AG04449 (cell line): ENCODE measurements at regions not wholly inside any gene's neighbourhood (a gene's known extent, or its start where the extent isn't known, plus 50 kb on each side); places are given as distances from the start of the nearest gene placed in this dataset.

Experiments used
- CTCF ChIA-PET: fragments of 350-600 bp; formaldehyde crosslinking; extraction: SDS; loops from one replicate; lab custom pipeline; 2021; ENCODE audit warnings: antibody characterized with exemption; lab: Yijun Ruan, JAX
- POLR2A ChIA-PET: fragments of 400-600, 350-600 bp; formaldehyde crosslinking; extraction: SDS; loops from one replicate; lab custom pipeline; 2020; ENCODE audit warnings: antibody characterized with exemption, inconsistent platforms; lab: Yijun Ruan, JAX
- DNase-seq: peaks from one replicate; pipeline ENCODE4 v3.0.0-alpha.2; 2010; ENCODE audit warnings: low read depth, low spot score
- H3K4me3 ChIP-seq: 2 replicates; pipeline ENCODE4 v1.5.1; 2011; ENCODE audit warnings: low read depth, mild to moderate bottlenecking, control low read depth, low read length
- TF ChIP-seq, protein P1 (sequence below): IDR thresholded peaks from one replicate; pipeline ENCODE4 v1.5.1; 2011; ENCODE audit warnings: mild to moderate bottlenecking, moderate library complexity, low read length, control low read depth, inconsistent platforms; ENCODE audit not compliant: insufficient read depth; ENCODE audit errors: missing control alignments

DNA sequence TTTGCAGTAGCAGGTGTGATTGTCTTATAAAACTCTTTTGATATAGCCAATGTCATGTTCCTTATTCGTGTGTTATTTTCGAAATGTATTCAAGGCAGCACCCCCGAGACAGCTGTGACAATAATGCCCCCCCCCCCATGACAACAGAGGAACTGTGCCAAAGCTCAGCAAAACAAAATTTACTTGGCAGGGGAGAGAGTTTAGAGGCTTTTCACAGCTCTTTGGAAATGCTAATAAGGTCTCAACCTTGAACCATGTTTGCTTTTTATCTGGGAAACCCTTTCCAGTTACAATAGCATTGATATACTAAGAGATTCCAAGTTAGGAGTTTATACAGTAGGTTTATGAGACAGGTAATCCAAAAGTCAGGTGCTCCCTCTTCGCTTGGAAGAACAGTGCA lies 56.4 kb upstream of the USP44 start:
- ChIA-PET CTCF (interaction anchor here (8.8 kb wide), 1 partner anchor 14 kb away, joined by 64 read pairs; no protein-coding TSS in a partner anchor), POLR2A (no interaction called here)
- DNase-seq = no peak
- TF ChIP-seq, protein P1, sequence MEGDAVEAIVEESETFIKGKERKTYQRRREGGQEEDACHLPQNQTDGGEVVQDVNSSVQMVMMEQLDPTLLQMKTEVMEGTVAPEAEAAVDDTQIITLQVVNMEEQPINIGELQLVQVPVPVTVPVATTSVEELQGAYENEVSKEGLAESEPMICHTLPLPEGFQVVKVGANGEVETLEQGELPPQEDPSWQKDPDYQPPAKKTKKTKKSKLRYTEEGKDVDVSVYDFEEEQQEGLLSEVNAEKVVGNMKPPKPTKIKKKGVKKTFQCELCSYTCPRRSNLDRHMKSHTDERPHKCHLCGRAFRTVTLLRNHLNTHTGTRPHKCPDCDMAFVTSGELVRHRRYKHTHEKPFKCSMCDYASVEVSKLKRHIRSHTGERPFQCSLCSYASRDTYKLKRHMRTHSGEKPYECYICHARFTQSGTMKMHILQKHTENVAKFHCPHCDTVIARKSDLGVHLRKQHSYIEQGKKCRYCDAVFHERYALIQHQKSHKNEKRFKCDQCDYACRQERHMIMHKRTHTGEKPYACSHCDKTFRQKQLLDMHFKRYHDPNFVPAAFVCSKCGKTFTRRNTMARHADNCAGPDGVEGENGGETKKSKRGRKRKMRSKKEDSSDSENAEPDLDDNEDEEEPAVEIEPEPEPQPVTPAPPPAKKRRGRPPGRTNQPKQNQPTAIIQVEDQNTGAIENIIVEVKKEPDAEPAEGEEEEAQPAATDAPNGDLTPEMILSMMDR = no peak
- no peak overlapping the region for H3K4me3 ChIP-seq

DNA sequence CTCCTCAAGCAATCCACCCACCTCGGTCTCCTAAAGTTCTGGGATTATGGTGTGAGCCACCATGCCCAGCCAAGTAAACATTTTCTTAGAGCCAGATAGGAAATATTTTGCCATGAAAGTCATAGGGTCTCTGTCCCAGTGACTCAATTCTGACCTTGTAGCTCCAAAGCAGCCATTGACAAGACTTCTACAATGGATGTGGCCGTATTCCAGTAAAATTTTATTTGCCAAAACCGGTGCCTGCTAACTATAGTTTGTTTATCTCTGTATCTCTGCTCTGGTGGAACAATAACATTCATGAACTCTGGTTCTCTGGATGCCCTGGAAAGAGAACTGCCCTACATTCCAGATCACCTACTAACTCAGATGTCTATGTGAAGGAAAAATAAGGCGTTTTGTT lies 54.6 kb upstream of the USP44 start:
- no peak overlapping the region for H3K4me3 ChIP-seq
- TF ChIP-seq, protein P1 = no peak
- ChIA-PET CTCF (interaction anchor here (0.7 kb wide), 1 partner anchor 18 kb away, joined by 3 read pairs; no protein-coding TSS in a partner anchor), POLR2A (no interaction called here)
- DNase-seq = no peak

DNA sequence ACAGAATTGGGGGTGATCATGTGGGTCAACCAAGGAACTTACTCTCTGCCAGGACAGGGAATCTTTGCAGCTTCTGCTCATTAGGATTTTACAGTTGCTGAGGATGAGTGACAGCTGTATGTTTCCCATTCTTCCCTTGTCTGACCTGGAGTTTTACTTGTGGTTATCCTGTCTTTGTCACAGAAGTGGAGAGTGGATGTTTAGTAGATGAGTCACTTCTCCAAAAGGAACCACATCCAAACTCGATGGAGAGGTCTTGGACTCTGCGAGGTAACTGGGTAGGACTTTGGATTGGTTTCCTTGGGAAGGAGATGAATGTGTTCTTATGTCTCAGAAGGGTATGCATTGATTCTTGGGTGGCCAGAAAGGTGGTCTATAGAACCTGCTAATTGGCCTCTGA lies 53.8 kb upstream of the USP44 start:
- CTCF ChIA-PET = no interaction called here
- POLR2A ChIA-PET = no interaction called here
- TF ChIP-seq, protein P1 = no peak
- no peak overlapping the region for H3K4me3 ChIP-seq
- DNase-seq = no peak

DNA sequence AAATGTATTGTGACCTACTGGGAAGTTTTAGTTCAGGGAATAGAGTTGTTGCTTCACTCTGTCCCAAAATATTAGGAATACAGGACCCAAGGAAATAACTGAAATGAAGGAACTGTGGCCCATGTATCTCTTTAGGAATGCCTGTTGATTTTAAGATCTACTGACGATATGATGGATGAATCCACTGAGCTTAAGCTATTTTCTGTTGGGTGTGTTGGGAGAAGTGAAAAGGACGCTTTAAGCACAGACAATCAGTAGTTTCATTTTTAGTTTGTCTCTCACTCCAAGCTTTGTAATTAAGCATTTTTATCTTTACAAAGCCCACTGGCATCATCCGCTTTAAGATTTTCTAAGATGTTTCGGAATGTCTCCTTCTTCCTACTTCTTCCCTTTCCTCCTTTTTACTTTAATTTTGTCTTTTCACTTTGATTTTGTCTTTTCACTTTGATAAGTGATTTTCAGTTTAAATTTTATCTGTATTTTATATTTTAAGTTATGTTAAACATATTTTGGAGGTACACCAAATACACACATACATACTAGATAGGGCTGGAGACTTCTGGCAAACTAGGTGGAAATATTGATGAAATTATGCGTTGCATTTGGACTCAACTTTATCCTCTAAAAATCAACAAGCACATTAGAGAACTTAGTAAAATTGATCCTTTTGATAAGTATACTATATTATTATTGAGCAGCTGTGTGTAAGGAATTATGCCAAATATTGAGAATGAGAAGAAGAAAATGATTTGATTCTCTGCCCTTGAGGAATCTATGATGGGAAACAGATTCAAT lies 52.3 kb upstream of the USP44 start:
- TF ChIP-seq, protein P1 = no peak
- CTCF ChIA-PET = interaction anchor here (0.8 kb wide), 1 partner anchor 20 kb away, joined by 3 read pairs; no protein-coding TSS in a partner anchor
- H3K4me3 ChIP-seq = no peak overlapping the region
- POLR2A ChIA-PET = no interaction called here
- no peak for DNase-seq

DNA sequence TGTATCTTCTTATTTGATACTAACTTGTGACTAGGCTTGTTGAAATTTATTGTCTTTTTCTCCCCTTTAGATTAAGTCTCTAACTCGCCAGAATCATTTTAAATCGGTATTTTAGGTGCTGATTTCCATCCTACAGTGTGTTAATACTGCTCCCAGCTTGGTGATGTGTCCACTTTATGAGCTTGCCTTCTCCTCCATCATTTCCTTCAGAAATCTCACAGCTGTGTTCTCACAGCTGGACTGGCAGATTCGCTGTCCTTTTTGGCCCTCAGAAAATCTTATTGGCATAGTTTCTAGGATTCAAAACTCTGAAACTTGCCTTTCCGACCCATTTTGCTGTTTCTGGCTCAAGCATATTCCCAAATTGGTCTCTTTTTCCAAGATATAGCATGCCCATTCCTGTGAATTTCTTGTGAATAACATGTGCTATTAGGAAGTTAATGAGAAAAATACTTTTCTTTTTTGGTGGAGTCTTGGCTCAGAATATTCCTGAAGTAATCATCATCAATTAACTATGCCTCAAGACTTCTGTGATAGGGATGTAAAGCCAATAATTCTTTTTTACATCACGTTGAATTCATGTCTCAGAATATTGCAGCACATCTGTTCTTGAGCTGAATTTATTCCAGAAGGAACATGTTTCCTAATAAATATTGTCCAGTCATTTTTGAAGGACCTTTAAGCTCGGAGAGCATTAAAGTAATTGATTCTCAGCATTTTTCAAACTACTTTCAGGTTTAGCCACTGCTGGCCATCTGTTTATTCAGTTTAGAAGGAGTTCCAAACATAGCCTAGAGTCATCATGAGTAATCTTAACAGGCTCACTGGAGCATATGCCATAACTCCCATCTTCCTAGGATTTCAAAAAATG lies 50.0 kb upstream of the USP44 start:
- DNase-seq = no peak
- ChIA-PET CTCF (interaction anchor here (0.8 to 1.7 kb wide), 3 partner anchors 13 to 214 kb away, joined by 3 to 4 read pairs (median 3); no protein-coding TSS in a partner anchor), POLR2A (no interaction called here)
- H3K4me3 ChIP-seq = no peak overlapping the region
- TF ChIP-seq, protein P1 = no peak
